GM21576 (cell line): ENCODE measurements at regions not wholly inside any gene's neighbourhood (a gene's known extent, or its start where the extent isn't known, plus 50 kb on each side); places are given as distances from the start of the nearest gene placed in this dataset.

Experiments
- ATAC-seq: cut with Tn5 transposase; IDR thresholded peaks from one replicate; pipeline ENCODE4 v1.9.1; 2021; ENCODE audit warnings: mild to moderate bottlenecking, moderate library complexity; ENCODE audit not compliant: unreplicated experiment

DNA sequence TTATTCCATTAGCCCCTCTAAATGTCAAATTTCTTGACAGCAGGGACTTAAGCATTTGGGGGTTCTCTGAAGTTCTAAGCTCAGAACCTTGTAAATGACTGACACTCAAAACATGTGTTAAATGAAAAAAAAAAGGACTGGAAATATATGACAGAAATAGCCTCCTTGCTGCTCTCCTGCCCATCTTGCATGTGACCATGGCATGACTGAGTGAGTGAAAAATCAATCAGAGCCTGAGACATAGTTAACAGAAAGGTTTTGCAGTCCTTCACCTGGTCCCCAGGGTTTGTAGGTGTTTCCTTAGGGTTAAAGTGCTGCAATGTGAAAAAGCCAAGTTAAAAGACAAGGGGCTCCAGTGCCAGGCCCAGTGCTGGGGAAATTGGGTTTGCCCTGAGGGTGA, 168.1 kb downstream of the ZBTB18 start:
- ATAC-seq, result no peak

DNA sequence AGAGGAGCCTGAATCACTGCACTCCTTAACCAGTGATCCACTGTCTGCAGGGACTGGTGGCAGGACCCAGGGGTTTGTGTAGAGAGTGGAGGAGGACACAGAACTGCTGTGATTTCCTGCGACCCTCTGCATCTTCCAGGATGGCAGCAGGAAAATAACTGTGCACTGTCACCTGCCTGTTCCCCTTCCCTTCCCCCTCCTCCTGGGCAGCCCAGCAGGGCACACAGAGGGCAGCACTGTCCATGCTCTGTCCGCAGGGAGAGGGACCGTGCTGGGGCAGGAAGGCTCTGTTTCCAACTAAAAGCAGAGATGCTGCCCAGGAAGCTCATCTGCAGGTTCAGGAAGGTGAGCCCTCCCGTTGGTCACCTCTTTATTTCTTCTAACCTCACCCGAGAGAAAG, 168.7 kb downstream of the ZBTB18 start:
- ATAC-seq, result no peak

DNA sequence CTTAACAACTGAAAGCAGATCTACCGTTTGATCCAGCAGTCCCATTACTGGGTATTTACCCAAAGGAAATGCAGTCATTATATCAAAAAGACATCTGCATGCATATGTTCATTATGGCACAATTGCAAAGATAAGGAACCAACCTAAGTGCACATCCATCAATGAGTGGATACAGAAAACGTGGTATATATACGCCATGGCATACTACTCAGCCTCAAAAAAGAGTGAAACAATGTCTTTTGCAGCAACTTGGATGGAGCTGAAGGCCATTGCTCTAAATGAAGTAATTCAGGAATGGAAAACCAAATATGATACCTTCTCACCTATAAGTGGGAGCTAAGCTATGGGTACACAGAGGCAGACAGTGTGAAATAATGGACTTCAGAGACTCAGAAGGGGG, 169.3 kb downstream of the ZBTB18 start:
- ATAC-seq, result no peak

DNA sequence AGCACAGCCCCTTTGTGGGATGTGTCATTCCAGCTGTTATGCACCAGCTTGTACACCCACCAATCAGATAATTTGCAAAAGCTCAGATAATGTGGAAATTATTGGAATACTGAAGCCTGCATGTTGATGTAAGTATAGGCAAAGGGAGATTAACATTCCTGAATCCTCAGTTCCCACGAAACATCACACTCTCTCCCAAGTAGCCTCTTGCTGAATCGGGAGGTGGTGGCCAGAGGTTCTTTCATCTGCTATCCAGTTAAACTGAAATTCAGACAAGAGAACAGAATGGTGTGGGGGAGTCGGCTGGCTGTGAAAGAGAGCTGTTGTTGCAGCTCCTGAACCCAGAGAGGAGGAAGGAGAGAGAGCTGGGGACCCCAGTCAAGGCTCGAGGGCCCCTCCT, 170.9 kb downstream of the ZBTB18 start:
- ATAC-seq, result no peak

DNA sequence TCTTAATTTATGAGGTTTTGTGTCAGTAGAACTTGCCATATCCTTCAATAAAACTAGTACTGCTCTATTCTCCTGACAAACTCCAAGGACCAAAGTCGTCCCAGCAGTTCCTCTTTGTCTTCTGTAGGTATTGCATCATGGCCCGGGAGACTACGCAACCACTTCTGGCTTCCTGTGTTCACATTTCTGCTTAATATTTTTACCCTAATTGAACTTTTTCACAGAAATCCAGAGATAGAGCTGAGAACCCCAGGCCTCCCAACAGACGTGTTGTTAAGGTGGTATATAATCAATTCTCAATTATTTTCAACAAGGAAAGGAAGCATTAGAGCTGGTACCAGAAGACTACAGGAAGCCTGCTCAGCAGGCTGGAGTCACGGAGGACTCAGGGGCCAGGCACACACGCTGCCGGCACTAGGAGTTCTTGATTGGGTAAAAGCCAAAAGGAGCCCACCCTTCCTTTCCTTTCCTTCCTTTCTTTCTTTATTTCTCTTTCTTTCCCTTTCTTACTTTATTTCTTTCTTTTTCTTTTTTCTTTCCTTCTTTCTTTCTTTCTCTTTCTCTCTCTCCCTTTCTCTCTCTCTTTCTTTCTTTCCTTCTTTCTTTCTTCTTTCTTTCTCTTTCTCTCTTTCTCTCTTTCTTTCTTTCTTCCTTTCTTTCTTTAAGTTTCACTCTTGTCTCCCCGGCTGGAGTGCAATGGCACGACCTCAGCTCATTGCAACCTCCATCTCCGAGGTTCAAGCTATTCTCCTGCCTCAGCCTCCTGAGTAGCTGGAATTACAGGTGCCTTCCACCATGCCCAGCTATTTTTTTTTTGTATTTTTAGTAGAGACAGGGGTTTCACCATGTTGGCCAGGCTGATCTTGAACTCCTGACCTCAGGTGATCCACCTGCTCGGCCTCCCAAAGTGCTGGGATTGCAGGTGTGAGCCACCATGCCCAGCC, 173.7 kb downstream of the ZBTB18 start:
- no peak for ATAC-seq

DNA sequence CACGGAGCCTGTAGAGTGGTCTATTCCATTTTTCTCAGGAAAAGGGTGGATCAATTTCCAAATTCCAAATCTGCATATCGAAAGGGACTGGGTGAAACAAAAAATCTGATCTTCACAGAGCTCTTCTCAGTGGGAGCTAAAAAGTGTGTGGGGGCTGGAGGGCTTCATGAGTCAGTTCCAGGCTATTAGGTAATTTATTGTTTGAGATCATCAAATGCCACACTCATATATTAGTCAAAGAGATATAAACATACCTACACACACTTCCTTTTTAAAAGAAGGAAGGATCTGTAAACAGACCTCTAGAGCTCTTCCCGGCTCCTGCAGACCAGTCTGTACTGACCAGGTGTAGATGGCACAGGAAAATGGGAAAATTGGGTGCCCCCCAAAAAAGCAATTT, 175.4 kb downstream of the ZBTB18 start:
- ATAC-seq, result no peak

DNA sequence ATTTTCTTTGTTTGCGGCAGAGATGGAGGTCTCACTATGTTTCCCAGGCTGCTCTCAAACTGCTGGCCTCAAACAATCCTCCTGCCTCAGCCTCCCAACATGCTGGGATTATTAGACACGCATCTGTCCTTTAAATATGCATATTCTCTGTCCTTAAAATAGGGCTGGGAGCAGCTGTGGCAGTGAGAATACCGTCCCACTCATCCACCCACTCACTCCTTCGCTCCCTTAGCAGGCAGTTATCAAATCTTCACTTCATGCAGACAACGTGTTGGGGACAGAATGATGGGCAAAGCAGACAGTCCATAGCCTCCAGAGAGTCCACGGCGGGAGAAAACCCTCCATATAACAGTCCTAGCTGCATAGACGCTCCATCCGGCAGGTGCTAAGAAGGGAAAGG, 179.4 kb downstream of the ZBTB18 start:
- no peak for ATAC-seq

DNA sequence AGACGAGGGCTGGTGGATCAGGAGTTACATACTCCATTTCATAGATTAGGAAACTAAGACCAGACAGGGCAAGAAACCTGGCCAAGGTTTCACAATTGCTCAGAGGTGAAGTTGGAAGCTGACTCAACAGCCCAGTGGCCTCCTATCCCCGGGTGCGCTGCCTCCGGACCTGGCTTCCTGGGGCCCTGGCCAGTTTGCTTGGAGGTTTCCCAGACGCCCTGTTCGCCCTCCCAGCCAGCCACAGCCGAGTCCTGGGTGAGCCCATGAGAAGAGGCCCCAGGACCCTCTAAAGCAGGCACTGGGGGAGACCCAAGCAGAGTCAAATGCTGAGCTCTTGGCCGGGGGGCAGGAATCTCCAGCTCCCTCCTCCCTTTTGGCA, 180.1 kb downstream of the ZBTB18 start:
- no peak for ATAC-seq

DNA sequence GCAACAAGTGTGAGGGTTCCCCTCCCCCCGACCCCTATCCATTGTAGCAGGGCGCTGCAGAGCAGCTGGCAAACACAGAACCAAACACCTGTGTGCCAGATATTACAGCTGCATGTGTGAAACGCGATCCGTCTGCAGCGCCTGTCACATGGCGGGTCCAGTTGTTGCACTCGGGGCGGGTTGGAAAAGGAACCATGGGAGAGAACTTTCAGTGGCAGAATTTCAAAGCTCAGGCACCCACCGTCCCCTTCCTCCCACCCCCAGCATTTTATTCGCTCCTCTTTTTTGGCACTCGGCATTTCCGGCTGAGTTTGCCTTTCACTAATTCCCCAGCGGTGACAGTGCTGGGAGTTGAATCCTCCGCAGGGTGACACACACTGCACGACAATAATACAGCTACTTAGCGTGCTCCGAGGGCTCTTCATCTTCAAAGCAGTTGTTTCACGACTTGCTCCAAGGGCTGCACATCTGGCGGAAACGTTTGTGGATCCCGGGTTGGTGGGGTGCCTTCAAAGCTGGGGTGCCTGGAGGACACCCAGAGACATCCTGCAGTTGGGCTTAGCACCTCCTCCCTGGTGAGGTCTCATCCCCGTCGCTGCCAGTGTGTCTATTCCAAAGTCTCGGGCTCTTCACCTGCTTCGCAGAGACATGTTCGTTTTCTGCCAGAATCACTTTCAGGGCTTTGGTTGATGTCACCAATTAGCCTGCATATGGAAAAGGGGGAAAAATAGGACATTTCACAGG, 180.7 kb downstream of the ZBTB18 start:
- no peak for ATAC-seq

DNA sequence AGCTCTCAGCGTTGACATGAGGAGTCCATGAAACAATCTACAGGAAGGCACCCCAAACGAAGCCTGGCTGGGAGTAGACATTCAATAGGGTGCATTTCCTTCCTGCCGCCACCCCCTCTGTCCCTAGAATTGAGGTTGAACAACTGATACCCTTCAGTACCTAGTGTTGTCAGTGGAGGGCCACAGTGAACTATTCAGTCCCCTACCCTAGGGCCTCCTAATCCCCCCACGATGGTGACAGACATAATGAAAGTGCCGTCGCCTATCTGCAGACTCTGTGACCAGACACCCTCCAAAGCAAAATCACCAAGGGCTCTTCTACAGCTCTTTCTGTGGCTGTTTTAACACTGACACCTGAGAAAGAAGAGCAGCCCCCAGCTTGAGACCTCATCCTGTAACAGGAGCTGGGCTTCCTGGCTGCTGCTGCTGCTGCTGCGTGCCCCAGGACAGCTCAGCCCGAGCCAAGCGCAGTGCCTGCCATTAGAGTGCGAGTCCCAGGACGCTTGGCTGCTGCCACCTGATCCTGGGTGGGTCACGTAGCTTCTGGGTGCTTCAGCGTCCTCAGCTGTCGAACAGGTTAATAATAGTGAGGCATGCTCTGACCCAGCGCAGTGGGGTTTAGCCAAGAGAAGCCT, 183.0 kb downstream of the ZBTB18 start:
- ATAC-seq, result no peak

DNA sequence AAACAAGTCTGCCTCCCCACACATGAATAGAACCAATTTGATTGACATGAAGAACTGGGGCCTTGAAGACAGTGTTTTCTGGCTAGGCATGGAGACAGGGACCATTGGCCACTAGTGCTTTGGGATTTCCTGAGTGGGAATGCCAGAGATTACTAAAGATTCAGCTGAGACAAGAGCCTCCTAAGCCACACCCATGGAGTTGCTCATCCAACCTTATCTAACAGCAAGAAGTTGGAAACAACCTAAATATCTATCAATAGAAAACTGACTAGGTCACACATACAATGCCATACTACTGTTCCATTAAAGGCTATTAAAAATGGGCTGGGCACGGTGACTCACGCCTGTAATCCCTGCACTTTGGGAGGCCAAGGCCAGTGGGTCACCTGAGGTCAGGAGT, 184.1 kb downstream of the ZBTB18 start:
- no peak for ATAC-seq

DNA sequence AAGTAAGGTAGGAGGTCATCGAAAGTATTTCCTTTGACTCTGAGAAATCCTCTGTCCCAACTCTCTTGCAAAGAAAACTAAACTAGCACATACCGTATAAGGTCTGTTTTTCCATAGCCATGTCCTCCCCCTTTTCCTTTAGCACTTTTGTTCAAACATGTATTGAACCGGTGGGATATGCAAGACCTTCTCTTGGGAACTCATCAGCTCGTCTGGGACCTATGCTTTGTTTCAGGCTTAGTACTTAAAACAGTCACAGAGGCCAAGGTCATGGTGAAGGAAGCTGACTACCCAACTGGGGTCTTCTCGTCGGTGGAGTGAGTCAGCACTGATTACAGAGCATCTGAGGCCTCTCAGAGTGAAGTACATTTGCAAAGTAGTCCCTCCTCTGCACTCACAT, 185.0 kb downstream of the ZBTB18 start:
- no peak for ATAC-seq

DNA sequence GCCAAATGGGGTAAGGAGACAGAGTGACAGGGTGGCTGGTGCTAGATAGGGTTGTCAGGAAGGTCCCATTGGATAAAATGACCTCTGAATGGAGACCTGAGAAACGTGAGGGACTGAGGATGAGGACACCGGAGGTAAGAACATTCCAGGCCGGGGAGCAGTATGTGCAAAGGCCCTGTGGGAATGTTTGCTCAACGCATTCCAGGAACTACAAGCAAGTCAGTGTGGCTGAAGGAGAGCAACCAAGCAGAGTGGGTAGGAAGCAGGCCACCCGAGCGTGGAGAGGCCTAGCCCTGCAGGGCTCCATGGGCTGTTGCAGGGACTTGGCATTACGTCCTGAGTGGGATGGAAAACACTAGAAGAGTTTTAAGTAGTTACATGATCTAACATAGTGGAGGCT, 185.6 kb downstream of the ZBTB18 start:
- no peak for ATAC-seq

DNA sequence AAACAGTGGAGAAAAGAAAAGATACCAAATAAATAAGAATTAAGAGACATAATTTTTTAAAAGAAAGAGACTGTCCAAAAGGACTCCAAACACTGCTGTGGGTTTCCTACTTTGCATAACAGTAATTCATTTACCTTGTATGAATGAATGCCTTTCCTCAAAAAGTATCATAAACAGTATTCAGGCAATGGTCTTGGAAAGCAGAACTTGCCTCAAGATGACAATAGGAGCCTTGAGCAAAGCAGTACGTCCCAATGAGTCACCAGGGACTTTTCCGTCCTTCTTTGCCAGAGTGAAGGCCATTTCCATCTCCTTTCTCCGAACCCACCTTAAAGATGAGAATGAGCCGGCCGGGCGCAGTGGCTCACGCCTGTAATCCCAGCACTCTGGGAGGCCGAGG, 186.4 kb downstream of the ZBTB18 start:
- ATAC-seq, result no peak

DNA sequence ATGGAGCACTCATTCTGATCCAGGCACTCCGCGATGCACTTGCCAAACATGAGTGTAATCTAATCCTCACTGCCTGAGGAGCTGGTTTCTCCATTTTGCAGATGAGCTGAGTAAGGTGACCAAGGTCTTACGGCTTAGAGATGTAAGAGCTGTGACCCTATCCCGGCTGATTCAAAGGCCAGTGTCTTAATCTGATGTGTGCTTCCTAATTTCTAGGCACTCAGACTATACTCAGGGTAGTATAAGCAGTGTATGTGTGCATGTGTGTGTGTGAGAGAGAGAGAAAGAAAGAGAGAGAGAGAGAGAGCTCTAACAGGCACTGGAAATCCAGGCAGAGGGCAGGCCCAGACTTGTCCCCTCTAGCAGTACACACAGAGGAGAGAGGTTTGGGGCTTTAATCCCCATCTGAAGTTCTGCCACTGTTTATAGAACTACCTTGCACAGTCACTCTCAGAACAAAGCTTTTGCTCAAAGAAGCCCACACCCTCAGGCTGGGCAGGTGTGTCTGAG, 188.2 kb downstream of the ZBTB18 start:
- ATAC-seq, result peak; percentile 50

DNA sequence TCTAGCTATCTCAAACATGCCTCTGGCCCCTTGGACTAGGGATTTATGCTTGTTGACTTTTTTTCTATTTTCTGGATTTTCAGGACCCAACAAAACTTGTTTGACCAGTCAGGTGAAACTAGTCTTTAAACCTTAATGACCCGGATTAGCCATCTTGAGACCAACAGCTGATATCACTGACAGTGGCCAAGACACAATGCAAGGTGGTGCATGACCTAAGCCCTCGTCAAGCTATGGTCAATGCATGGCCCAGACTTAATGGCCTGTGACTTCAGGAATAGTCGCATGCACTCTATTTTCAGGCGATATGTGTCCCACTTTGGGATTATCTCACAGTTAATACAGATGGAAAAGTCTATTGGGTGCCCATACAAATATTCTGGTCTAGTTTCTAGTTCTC, 190.4 kb downstream of the ZBTB18 start:
- ATAC-seq, result no peak

DNA sequence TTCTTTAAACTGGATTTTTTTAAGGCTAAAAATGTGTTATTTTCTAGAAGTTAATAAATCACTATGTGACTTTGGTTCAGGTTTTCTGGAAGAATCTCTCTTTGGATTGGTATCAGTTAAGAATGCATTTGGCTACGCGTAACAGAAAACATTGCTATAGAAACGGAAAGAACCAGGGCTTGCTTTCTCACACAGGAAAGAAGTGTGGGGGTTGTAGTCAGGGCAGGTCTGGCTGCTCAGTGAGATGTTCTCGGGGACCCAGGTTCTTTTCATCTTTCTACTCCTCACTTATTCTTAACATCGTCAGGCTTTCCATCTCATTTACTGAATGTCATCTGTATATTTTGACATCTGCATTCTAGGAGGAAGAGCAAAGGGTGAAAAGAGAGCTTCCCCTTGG, 191.4 kb downstream of the ZBTB18 start:
- ATAC-seq, result peak; percentile 61

DNA sequence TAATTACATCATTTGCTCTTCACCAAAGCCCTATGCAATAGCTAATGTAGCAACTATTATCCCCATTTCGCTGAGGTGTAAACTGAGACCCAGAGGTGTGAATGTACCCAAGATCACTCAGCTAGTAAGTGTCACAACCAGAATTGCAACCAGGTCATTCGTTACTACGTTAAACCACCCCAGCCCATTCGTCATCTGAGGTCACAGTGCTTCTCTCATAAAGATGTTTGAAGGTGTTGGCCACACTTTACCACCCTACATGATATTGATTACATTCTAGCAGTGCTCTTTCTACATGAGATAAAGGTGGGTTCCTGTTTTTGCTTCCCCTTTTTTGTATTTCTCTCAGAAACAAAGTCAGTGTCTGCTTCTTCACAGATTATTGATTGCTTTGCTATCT, 195.3 kb downstream of the ZBTB18 start:
- no peak for ATAC-seq

DNA sequence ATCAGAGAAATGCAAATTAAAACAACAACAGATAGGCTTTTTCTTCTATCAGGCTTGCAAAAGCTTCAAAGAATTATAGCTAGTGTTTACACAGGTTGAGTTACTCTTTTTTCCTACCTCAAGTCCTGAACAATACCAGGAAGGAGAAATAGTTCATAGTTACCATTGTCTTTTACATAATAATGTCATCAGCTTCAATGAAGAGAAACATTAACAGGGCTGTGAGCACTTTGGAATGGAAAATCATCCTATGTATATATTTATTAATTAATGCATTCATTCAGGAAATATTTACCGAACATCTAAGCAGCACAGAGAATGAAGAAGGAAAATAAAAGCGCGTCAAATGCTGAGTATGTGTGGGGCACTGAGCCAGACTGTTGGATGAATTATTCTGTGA, 197.3 kb downstream of the ZBTB18 start:
- ATAC-seq, result no peak

DNA sequence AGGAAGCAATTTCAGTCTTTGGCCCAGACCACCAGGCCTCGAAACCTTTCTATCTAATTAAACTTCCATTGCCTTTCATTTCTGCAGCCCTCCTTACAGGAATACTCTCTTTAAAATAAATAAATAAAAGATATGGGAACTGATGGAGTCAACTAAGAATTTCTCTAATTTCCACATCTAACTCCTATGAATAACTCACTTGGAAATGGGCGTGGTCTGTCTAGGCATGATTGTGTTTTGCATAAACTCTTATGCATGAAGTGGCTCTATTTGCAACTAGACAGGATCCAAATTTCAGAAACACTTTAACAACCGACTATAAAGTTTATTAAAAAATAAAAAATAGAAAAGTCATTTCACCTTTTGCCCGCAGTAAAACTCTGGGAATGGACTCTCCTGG, 199.5 kb downstream of the ADSS2 start:
- ATAC-seq, result no peak

DNA sequence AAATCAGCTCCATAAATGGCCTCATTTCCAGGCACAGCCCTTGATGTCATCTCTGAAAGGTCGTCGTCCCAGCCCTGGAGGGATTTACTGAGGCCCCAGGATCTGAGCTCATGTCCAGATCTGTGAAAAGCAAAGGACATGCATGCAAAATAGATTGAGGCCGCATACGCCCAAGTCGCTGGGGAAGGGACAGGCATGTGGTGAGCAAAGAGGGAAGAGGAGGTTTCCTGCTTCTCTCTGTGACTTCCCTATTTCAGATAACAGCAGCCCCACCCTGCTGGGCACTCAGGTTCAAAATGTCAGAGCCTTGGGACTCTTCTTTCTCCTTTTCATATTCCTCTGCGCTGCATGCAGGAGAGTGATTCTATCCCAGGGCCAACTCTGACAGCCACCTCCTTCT, 197.2 kb downstream of the ADSS2 start:
- ATAC-seq, result peak; percentile 70
